Thoracic aorta (tissue), 2 donors: ENCODE measurements at regions not wholly inside any gene's neighbourhood (a gene's known extent, or its start where the extent isn't known, plus 50 kb on each side); places are given as distances from the start of the nearest gene placed in this dataset.

Source experiments
- ATAC-seq: fragments of 150-250 bp; one replicate; pipeline ENCODE4 v1.8.0; 2017; ENCODE audit warnings: low read depth; ENCODE audit not compliant: insufficient number of reproducible peaks, low FRiP score
- DNase-seq: peaks from one replicate; pipeline ENCODE4 v3.0.0-alpha.2; 2020; ENCODE audit warnings: low spot score
- H3K27ac ChIP-seq, 2 donors: fragments of 200-600 bp; sonication (generic); 1 replicate in 1 of 2; 2 replicates in 1 of 2; pipeline ENCODE4 v1.5.1; 2016; ENCODE audit warnings: mild to moderate bottlenecking in 2 of 2, moderate library complexity in 2 of 2
- H3K27me3 ChIP-seq: fragments of 200-600 bp; sonication (generic); replicated peaks from 2 replicates; pipeline ENCODE4 v1.6.0; 2016; ENCODE audit warnings: mild to moderate bottlenecking; ENCODE audit not compliant: insufficient read depth
- H3K36me3 ChIP-seq: fragments of 200-600 bp; sonication (generic); one replicate; pipeline ENCODE4 v1.5.1; 2016
- H3K4me1 ChIP-seq, 2 donors: fragments of 200-600 bp; sonication (generic); 1 replicate in 1 of 2; 2 replicates in 1 of 2; pipeline versions ENCODE4 v1.5.1 to v1.6.0; 2016; ENCODE audit warnings: low read depth in 2 of 2, mild to moderate bottlenecking in 1 of 2; ENCODE audit not compliant: control insufficient read depth in 1 of 2
- H3K4me3 ChIP-seq: fragments of 200-600 bp; sonication (generic); 2 replicates; pipeline ENCODE4 v1.5.1; 2016; ENCODE audit warnings: mild to moderate bottlenecking
- H3K9me3 ChIP-seq: fragments of 200-600 bp; sonication (generic); 2 replicates; pipeline ENCODE4 v1.5.1; 2016
- CTCF ChIP-seq: fragments of 200-600 bp; sonication (generic); IDR thresholded peaks from one replicate; pipeline ENCODE4 v1.5.1; 2019; ENCODE audit warnings: antibody characterized with exemption

DNA sequence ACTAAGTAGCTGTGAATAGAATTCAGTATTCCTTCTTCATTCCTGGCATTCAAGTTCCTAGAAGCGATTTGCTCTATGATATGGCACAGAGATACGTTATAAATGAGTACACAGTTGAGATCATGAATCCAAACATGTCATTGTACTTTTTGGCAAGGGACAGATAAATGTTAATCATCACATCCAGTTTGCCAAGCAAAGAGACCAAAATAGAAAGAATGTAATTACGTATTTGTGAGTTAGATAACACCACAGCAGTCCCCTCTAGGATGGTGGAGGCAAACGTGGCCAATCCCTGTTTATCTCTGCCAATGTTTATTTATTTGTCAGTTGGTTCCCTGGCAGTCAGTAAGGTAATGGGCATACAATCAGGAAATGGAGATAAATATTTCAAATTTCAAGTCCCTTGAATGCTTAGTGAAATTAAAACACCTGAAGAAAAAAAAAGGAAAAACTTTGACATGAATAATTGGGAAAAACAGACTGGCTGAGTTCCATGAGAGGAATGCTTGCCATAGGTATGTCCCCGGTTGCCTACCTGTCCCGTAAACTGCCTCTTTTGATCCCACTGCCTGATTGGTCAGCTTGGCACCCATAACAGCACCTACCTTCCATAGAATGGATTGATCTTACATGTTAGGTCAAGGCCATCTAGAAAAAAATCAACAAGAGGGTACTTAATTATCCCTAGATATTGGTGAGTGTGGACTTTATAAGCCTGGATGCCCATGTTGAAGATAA, 451.1 kb upstream of the NETO1 start:
- Histone ChIP-seq H3K36me3 (no peaks in the 10 kb centered on the region), H3K9me3 (no peaks in the 10 kb centered on the region), H3K27ac (no peak overlapping the region), H3K27me3 (no peaks in the 10 kb centered on the region), H3K4me3 (no peak overlapping the region), H3K4me1 (no peaks in the 10 kb centered on the region)
- ATAC-seq (no peak), DNase-seq (no peak)
- no peak for TF ChIP-seq CTCF

GRCh38 chr18:73316513-73316912, 448.7 kb upstream of the NETO1 start:
- no peak for TF ChIP-seq CTCF
- no peak overlapping the region for H3K27ac ChIP-seq
- no peaks in the 10 kb centered on the region for H3K27me3 ChIP-seq
- DNase-seq, result no peak
- H3K9me3 ChIP-seq, result no peaks in the 10 kb centered on the region
- no peaks in the 10 kb centered on the region for H3K4me1 ChIP-seq
- H3K4me3 ChIP-seq, result no peak overlapping the region
- no peaks in the 10 kb centered on the region for H3K36me3 ChIP-seq
- no peak for ATAC-seq

DNA sequence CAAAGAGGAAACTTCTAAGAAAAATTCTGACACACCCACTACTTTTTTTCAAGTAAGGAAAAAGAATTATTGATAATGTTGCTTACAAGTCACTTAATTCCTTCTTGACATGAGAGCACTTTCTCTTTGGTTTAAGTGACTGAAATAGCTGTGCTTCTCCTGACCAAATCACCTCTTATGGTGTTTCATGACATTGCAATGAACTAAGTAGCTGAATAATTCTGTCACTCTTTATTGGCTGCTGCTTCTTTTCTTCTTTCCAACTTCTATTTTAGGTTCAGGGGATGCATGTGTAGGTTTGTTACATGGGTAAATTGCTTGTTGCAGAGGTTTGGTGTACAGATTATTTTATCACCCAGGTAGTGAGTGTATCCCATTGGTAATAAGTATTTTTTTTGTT, 447.6 kb upstream of the NETO1 start:
- Histone ChIP-seq H3K4me3 (no peak overlapping the region), H3K27ac (no peak overlapping the region), H3K9me3 (no peaks in the 10 kb centered on the region), H3K36me3 (no peaks in the 10 kb centered on the region), H3K4me1 (no peaks in the 10 kb centered on the region), H3K27me3 (no peaks in the 10 kb centered on the region)
- DNase-seq, result no peak
- no peak for TF ChIP-seq CTCF
- ATAC-seq, result no peak

DNA sequence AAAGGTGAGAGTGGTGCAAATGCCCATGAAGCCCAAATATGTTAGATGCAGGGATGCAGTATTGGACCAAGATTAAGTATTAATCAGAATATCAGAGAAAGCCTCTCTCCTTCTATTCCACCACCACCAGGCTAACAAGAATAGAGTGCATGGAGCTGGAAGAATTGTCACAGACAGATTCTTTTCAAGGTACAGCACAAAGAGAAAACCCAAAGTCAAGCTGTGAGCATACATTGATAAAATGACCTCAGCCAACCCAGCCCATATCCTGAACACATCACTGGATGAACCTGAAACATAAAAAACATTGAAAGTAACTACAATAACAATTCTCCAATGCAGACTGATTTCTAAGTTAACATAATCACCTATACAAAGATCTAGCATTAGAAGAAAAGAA, 445.7 kb upstream of the NETO1 start:
- ATAC-seq (no peak), DNase-seq (no peak)
- no peak for TF ChIP-seq CTCF
- H3K27me3 ChIP-seq, result no peaks in the 10 kb centered on the region
- H3K36me3 ChIP-seq, result no peaks in the 10 kb centered on the region
- H3K27ac ChIP-seq, result no peak overlapping the region
- no peaks in the 10 kb centered on the region for H3K9me3 ChIP-seq
- no peak overlapping the region for H3K4me3 ChIP-seq
- H3K4me1 ChIP-seq, result no peaks in the 10 kb centered on the region

DNA sequence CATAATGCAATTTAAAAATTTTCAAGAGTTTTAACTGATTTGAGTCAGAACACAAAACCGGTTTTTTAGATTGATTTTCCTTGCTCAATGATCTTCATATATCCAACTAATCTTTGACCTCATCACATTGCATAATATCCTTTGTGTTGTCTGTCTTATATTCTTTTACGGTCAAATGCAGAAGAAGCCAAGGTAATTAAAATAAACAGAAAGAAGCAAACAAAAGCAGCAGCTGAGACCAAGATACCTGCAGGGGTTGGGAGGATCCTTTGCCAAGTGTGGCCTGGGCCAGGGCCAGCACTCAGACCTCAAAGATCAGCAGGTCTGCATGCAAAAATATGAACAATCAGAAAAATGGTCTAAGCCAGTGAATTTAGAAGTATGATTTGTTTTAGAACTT, 428.9 kb upstream of the NETO1 start:
- no peak for TF ChIP-seq CTCF
- DNase-seq (no peak), ATAC-seq (no peak)
- no peak overlapping the region for H3K4me3 ChIP-seq
- H3K4me1 ChIP-seq, result no peaks in the 10 kb centered on the region
- no peaks in the 10 kb centered on the region for H3K9me3 ChIP-seq
- no peaks in the 10 kb centered on the region for H3K27me3 ChIP-seq
- no peaks in the 10 kb centered on the region for H3K36me3 ChIP-seq
- no peak overlapping the region for H3K27ac ChIP-seq
